ENCODE measurements at regions not wholly inside any gene's neighbourhood (a gene's known extent, or its start where the extent isn't known, plus 50 kb on each side); places are given as distances from the start of the nearest gene placed in this dataset.

- TF ChIP-seq, protein P1, sequence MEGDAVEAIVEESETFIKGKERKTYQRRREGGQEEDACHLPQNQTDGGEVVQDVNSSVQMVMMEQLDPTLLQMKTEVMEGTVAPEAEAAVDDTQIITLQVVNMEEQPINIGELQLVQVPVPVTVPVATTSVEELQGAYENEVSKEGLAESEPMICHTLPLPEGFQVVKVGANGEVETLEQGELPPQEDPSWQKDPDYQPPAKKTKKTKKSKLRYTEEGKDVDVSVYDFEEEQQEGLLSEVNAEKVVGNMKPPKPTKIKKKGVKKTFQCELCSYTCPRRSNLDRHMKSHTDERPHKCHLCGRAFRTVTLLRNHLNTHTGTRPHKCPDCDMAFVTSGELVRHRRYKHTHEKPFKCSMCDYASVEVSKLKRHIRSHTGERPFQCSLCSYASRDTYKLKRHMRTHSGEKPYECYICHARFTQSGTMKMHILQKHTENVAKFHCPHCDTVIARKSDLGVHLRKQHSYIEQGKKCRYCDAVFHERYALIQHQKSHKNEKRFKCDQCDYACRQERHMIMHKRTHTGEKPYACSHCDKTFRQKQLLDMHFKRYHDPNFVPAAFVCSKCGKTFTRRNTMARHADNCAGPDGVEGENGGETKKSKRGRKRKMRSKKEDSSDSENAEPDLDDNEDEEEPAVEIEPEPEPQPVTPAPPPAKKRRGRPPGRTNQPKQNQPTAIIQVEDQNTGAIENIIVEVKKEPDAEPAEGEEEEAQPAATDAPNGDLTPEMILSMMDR (IDR thresholded peaks at IDR 0.05), result no peak
- TF ChIP-seq POLR2AphosphoS5 (IDR thresholded peaks at IDR 0.05; ENCODE audit: low read depth, low read length), result no peak
- no peak for TF ChIP-seq REST (IDR thresholded peaks at IDR 0.05; ENCODE audit: insufficient read depth in 1 of 2, low read depth in 2 of 2, low read length in 1 of 2)
- no peak for TF ChIP-seq TCF7L2 (IDR thresholded peaks at IDR 0.05; ENCODE audit: low read depth, low read length)
- no peak for TF ChIP-seq SIN3A (IDR thresholded peaks at IDR 0.05; ENCODE audit: borderline replicate concordance, insufficient read depth, low read depth, low read length)
These were observed 160.5 kb downstream of the SEMA6D start for GRCh38 chr15:47877836-47878235.
